ENCODE measurements at regions not wholly inside any gene's neighbourhood (a gene's known extent, or its start where the extent isn't known, plus 50 kb on each side); places are given as distances from the start of the nearest gene placed in this dataset.

DNA sequence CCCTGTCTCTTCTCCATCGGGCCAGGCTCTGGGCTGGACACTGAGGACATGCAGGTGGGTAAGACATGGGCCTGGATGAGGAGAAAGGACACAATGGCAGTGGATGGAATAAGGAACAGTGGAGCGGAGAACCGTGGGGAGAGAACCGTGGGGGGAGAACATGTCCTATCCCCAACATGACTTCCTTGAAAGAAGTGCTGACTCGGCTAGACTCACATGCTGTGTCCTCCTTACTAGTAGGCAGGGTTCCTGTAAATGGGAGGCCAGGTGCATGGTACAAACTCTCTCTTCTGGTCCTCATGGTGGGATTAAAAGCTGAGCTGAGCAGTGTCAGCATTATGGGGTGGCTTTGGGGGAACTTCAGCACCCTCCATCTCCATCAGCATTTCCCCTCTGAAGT is 137.4 kb upstream of the CSF3R start:
- no peaks in the 10 kb centered on the region for H3K36me3 Mint-ChIP-seq (ENCODE audit: insufficient read depth, unreplicated experiment)
- H3K27me3 Mint-ChIP-seq (ENCODE audit: unreplicated experiment), result peaks cover 31% of the 10 kb centered on the region
- no peak overlapping the region for H3K4me3 Mint-ChIP-seq (ENCODE audit: low read depth, unreplicated experiment)
- CTCF ChIA-PET, result no interaction called here
- TF ChIP-seq, protein P1, sequence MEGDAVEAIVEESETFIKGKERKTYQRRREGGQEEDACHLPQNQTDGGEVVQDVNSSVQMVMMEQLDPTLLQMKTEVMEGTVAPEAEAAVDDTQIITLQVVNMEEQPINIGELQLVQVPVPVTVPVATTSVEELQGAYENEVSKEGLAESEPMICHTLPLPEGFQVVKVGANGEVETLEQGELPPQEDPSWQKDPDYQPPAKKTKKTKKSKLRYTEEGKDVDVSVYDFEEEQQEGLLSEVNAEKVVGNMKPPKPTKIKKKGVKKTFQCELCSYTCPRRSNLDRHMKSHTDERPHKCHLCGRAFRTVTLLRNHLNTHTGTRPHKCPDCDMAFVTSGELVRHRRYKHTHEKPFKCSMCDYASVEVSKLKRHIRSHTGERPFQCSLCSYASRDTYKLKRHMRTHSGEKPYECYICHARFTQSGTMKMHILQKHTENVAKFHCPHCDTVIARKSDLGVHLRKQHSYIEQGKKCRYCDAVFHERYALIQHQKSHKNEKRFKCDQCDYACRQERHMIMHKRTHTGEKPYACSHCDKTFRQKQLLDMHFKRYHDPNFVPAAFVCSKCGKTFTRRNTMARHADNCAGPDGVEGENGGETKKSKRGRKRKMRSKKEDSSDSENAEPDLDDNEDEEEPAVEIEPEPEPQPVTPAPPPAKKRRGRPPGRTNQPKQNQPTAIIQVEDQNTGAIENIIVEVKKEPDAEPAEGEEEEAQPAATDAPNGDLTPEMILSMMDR (IDR thresholded peaks at IDR 0.05; ENCODE audit: unreplicated experiment), result no peak
- H3K9me3 Mint-ChIP-seq (ENCODE audit: low read depth, unreplicated experiment), result no peaks in the 10 kb centered on the region
- intact Hi-C loops (cut with micrococcal nuclease; ENCODE audit: unreplicated experiment), result no loop called here
- no peak overlapping the region for H3K27ac Mint-ChIP-seq (ENCODE audit: unreplicated experiment)
- H3K4me1 Mint-ChIP-seq (ENCODE audit: low read depth, unreplicated experiment), result no peaks in the 10 kb centered on the region
- DNase-seq, result no peak
- no TSS peak for BruUV-seq (replicated peaks)

DNA sequence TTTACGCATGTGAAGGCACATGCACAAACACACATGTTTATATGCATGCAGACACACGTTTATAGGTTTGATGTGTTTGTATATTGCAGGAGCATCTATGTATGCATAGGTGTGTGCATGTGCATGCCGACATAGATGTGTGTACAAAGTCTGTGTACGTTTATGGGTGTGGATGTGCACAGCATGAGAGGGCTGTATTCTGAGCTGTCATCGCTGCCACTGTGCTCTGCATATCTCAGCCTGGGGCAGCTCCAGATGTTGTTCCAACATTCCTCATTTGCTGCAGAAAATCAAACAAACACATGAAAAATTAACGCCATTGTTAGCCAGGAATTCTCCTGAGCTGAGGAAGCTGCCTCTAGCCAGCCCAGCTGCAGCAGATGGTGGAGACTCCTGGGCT is 132.3 kb upstream of the CSF3R start:
- BruUV-seq (replicated peaks), result no TSS peak
- intact Hi-C loops (cut with micrococcal nuclease; ENCODE audit: unreplicated experiment), result no loop called here
- DNase-seq, result no peak
- CTCF ChIA-PET, result no interaction called here
- H3K4me1 Mint-ChIP-seq (ENCODE audit: low read depth, unreplicated experiment), result no peaks in the 10 kb centered on the region
- no peaks in the 10 kb centered on the region for H3K36me3 Mint-ChIP-seq (ENCODE audit: insufficient read depth, unreplicated experiment)
- no peak overlapping the region for H3K4me3 Mint-ChIP-seq (ENCODE audit: low read depth, unreplicated experiment)
- H3K9me3 Mint-ChIP-seq (ENCODE audit: low read depth, unreplicated experiment), result no peaks in the 10 kb centered on the region
- H3K27ac Mint-ChIP-seq (ENCODE audit: unreplicated experiment), result no peak overlapping the region
- H3K27me3 Mint-ChIP-seq (ENCODE audit: unreplicated experiment), result no peaks in the 10 kb centered on the region
- TF ChIP-seq, protein P1 (IDR thresholded peaks at IDR 0.05; ENCODE audit: unreplicated experiment), result no peak

DNA sequence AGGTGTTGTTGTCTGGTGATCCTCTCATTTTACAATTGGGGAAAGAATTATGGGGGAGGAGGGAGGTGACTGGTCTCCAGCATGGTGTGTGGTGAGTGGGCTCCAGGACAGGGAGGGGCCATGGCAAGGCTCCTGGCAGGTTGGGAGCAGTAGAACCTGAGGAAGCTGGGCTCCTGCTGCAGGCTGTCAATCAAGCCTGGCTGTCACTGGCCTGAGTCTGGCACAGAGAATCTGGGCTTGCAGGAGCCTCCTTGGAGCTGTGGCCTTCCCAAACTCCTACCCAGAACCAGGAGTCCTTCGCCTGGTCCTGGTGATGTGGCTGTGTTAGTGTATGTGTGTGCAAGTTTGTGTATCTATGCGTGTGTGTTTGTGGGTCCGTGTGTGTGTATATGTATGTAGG is 131.9 kb upstream of the CSF3R start:
- DNase-seq, result no peak
- H3K4me3 Mint-ChIP-seq (ENCODE audit: low read depth, unreplicated experiment), result no peak overlapping the region
- CTCF ChIA-PET, result no interaction called here
- no peaks in the 10 kb centered on the region for H3K9me3 Mint-ChIP-seq (ENCODE audit: low read depth, unreplicated experiment)
- H3K4me1 Mint-ChIP-seq (ENCODE audit: low read depth, unreplicated experiment), result no peaks in the 10 kb centered on the region
- TF ChIP-seq, protein P1 (IDR thresholded peaks at IDR 0.05; ENCODE audit: unreplicated experiment), result no peak
- no peaks in the 10 kb centered on the region for H3K27me3 Mint-ChIP-seq (ENCODE audit: unreplicated experiment)
- no TSS peak for BruUV-seq (replicated peaks)
- intact Hi-C loops (cut with micrococcal nuclease; ENCODE audit: unreplicated experiment), result no loop called here
- H3K36me3 Mint-ChIP-seq (ENCODE audit: insufficient read depth, unreplicated experiment), result no peaks in the 10 kb centered on the region
- no peak overlapping the region for H3K27ac Mint-ChIP-seq (ENCODE audit: unreplicated experiment)

DNA sequence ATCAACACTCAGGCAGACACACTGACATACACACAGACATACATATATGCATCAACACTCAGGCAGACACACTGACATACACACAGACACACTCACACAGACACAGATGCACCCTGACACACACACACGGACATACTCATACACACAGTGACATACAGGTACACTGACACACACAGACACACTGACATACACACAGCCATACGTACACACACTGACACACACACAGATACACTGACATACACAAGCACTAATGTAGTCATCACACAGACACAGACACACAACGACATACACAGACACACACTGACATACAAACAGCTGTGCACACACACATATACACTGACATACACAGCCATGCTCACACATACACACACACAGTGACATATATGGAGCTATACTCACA is 131.0 kb upstream of the CSF3R start:
- CTCF ChIA-PET, result no interaction called here
- Mint-ChIP-seq H3K27ac (ENCODE audit: unreplicated experiment) (no peak overlapping the region), H3K27me3 (ENCODE audit: unreplicated experiment) (no peaks in the 10 kb centered on the region), H3K36me3 (ENCODE audit: insufficient read depth, unreplicated experiment) (no peaks in the 10 kb centered on the region), H3K4me3 (ENCODE audit: low read depth, unreplicated experiment) (no peak overlapping the region), H3K9me3 (ENCODE audit: low read depth, unreplicated experiment) (no peaks in the 10 kb centered on the region), H3K4me1 (ENCODE audit: low read depth, unreplicated experiment) (no peaks in the 10 kb centered on the region)
- intact Hi-C loops (cut with micrococcal nuclease; ENCODE audit: unreplicated experiment), result no loop called here
- no TSS peak for BruUV-seq (replicated peaks)
- no peak for DNase-seq
- TF ChIP-seq, protein P1 (IDR thresholded peaks at IDR 0.05; ENCODE audit: unreplicated experiment), result no peak

DNA sequence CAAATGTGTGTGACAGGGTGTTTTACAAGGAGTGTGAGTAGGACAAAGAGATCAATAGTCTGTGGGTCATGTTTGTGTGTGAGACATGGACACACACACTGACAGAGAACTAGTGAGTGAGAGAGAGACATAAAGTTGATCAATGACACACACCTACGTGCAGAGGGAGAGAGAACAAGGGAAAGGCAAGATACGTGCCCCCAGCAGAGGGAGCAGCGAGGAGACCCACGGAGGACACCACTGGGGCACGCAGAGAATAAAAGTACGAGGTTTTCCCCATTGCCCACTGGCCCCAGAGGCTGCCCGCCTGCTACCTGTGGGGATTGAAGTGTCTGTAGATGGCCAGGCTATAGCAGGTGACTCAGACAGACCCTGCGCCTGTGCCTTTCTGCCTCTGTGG is 130.2 kb upstream of the CSF3R start:
- CTCF ChIA-PET, result no interaction called here
- DNase-seq, result no peak

More for the DNA sequence above, 130.2 kb upstream of the CSF3R start:
- Mint-ChIP-seq H3K36me3 (ENCODE audit: insufficient read depth, unreplicated experiment) (no peaks in the 10 kb centered on the region), H3K4me3 (ENCODE audit: low read depth, unreplicated experiment) (no peak overlapping the region), H3K27me3 (ENCODE audit: unreplicated experiment) (no peaks in the 10 kb centered on the region), H3K9me3 (ENCODE audit: low read depth, unreplicated experiment) (no peaks in the 10 kb centered on the region), H3K27ac (ENCODE audit: unreplicated experiment) (no peak overlapping the region), H3K4me1 (ENCODE audit: low read depth, unreplicated experiment) (no peaks in the 10 kb centered on the region)
- intact Hi-C loops (cut with micrococcal nuclease; ENCODE audit: unreplicated experiment), result no loop called here
- BruUV-seq (replicated peaks), result no TSS peak
- TF ChIP-seq, protein P1 (IDR thresholded peaks at IDR 0.05; ENCODE audit: unreplicated experiment), result no peak

Measured in Calu3 (cell line).